CD4-positive, alpha-beta T cell treated with Interleukin-15 for 1 hour (primary cell): ENCODE measurements at regions not wholly inside any gene's neighbourhood (a gene's known extent, or its start where the extent isn't known, plus 50 kb on each side); places are given as distances from the start of the nearest gene placed in this dataset.

Source experiments
- DNase-seq: peaks from one replicate; pipeline ENCODE4 v3.0.0-alpha.2; 2020

DNA sequence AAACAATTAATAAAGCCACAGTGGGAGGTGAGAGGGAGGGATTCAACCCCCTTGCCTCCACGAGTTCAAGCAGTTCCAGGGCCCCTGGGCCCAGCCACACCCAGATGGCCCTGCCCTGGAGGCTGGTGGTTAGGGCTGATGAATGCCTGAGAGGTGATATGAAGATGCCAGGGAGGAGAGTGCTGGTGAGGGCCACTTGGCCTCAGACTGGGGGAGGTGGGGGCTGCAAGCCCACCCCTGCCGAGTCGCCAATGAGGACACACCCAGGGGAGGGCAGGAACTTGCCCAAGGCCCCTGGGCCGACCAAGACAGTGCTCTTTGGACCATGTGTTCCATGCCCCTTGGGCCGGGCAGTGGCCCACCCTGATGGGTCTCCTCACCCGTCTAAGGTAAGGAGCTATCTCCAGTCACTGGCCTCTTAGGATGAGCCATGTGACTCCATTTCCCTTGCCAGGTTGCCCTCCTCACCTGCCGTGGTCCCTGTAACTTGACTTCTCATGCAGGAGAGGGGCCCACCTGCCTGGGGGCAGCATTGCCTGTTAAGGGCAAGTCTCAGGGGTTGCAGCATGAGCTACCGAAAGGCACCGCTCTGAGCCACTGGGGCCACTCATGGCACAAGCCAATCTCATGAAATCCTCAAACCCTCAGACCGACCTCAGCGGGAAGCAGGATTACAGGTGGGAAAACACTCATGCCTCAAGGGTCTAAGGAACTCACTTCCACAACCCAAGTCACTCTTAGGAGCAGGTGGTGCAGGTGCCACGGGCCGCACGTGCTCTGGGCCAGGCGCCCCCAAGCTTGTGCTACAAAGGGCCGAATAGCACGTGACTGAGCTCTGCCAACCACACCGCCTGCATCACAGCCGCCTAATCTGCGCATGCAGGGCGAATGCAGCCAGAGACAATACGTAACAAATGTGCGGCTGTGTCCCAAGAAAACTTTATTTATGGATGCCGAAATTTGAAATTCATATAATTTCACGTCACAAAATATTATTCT is 147.4 kb upstream of the MLN start:
- DNase-seq, result no peak

DNA sequence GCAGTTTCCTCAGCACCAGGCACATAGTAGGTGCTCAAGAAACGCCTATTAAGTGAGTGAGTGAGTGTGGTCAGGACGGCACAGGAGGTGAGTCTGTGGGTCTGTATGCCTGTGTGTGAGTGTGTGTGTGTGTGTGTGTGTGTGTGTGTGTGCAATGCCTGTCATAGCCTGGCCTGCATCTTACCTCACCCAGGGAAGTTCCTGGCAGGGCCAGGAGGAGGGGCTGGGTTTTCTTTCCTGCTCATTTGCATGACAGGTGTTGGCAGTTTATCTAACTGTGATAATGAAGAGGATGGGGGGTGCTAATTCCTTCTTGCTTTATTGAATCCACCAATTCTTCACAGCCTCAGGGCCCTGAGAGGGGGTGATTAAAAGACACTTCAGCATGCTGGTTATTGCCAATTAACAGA is 146.7 kb upstream of the MLN start:
- DNase-seq, result no peak

DNA sequence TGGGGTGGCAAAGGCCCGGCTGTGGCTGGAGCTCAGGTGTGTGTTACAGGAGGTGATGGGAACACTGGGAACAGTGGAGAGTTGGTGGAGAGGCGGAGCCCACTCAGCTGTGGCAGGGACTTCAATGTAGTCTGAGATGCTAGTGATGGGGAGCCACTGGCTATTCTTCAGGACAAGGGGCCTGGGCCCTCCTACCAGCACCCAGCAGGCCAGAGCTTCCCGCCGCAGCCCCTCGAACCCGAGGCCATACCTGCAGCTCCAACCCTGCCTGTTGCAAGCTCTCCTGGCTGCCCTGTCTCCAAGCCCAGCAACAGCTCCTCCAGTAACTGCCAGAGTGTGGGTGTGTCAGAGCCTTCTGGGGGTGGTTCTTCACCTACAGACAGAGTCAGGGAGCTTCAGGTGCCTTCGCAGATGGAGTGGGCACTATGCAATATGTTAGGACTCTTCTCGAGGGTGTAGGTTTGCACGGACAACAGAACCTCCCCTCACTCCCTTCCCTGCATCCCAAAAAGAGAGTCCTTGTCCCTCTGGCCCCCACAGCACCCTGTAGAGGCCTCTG is 146.2 kb upstream of the MLN start:
- no peak for DNase-seq

DNA sequence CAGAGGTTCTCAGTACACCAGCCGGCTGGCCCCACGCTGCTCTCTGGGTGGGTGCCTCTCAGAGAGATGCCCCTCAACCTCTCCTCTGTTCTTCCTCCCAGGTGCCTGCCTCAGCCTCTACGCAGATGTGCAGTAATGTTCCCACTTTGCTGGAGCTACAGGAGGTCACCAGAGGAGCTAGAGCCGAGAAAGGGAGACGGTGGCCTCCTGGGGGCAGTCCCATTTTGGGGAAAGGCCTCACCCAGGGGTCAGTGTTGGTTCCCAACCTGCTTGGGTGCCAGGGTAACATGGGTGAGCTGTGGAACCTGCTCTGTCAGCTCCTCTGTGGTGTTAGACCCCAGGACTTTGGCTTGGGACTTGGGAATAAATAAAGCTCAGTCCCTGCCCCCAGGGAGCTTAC is 145.3 kb upstream of the MLN start:
- DNase-seq, result no peak

DNA sequence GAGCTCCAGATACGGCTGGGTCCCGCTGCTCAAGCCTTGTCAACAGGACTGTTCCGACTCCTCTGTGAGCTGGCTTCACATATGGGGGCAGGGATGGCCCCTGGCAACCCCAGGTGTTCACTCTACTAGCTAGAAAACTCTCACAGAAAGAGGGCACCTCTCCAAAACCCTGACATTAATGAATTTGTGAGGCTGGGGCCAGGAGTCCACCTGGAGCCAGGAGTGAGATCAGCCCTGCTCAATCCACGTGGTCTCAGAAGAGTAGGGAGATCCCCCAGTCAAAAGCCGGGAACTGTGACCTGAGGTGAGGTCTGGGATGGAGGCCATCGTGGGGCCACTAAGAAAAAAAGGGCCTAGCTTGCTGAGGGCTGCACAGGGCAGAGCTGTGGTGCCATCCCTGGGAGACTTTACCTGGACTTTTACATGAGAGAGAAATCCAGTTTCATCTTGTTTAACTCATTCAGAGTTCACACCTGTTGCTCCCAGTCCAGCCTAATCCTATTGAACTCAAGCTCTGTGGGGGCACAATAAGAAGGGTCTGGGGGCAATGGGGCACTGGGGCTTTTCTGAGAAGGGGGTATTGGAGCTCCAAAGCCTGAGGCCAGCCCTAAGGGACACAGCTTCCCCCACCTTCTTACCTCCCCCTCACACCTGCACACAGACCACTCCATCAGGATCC is 144.3 kb upstream of the MLN start:
- no peak for DNase-seq

DNA sequence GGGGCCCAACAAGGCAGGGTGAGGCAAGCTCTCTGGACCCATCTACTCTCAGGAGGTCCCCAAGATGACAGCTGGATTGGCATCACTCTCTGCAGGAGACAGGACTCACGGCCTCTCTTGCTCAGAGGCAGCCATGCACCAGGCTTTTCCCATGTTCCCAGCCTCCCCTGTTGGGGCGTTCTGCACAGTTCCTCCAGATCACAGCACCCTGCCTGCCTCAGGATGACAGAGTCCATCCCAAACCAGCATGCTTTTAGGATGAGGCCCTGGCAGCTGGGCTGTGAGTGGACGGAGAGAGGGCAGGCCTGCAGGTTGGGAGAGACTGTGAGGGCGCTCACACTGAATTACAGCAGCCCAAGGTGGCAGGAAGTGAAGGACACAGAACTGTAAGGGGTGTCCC is 143.2 kb upstream of the MLN start:
- no peak for DNase-seq

DNA sequence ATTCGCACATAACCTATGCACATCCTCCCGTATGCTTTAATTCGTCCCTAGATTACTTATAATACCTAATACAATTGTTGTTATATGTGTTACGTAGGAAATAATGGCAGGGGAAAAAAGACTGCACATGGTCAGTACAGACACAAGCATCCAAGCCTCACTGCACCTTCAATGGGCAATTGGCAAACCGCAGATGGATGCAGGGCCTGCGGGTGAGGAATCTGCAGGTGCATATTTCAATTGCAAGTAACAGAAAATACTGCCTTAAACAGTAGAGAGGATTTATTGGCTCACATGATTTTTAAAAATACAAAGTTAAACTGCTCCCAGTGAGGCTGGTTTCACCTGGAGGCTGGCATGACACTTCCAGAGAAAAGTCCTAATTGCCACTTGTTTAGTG is 142.1 kb upstream of the MLN start:
- no peak for DNase-seq

DNA sequence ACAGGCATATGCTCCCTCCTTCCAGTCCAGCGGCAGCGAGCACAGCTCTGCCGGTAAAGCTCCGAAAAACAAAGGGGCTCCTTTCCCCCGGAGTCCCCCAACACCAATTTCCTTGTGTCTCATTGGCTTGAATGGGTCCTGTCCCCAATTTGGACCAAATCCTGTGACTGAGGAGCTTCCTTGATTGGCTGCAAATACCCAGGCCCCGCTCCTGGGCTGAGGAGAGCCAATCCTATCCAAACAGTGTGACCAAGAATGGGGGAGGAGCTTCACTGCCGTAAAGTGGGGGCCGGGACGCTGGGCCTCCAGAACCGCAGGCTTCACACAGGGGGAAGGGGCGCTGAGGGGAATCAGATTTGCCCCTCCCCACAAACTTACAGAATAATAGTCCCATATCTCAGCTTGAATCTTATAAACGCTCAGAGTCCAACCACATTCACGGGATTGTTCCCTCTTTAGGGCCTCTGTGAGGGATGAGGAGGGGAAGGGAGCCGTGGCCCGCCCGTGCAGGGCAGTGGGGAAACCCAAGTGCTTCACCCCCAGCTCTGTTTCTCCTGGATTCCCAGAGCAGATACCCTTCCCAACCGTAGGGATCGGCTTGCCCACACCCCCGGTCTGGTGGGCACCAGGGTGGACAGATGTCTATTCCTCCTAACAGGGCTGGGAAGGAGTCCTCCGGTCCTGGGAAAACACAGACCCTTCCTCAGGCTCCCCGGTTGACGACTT is 141.0 kb upstream of the MLN start:
- no peak for DNase-seq

DNA sequence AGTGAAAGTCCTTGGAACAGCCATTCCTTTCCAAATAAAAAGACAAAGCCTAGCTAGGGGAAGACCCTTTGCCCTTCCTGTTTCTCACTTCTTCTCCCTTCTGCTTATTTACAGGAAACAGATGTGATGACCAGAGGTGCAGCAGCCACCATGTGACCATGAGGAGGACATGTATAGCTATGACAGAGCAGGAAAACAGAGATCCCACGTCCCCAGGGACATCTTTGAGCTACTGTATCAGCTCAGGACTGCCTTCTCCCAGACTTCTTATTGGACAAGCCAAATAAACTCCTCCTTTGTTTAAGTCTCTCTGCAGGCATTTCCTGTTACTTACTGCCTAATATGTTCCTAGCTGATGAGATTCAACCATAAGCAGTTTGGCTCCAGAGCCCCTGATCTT is 133.1 kb upstream of the MLN start:
- no peak for DNase-seq

DNA sequence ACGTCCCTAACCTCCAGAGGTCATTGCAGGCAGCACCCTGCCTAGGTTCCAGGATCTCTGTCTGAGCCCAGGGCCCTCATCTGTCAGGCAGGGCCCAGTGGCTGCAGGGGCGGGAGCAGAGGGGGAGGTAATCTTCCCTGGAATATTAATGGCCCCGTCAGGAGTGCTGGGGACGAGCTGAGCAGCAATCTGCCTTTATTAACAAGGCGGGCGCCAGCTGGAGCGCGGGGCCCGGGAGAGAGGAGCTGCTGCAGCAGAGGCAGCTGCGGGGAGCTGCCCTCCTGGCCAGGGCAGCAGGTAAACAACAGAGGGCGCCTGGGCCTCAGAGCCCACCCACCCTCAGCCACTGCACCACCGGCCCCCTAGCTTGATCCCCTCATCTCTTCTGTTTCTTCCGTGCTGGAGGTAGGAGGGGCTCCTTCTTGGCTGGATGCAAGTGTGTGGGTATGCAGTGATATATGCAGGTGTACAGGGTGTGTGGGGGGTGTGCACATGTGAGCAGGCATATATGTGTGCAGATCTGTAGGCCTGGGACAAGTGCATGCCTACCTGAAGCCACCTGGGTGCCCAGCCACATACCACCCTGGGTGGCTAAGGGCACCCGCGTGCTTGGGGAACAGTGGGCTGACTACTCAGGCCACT is 131.8 kb upstream of the MLN start:
- no peak for DNase-seq

DNA sequence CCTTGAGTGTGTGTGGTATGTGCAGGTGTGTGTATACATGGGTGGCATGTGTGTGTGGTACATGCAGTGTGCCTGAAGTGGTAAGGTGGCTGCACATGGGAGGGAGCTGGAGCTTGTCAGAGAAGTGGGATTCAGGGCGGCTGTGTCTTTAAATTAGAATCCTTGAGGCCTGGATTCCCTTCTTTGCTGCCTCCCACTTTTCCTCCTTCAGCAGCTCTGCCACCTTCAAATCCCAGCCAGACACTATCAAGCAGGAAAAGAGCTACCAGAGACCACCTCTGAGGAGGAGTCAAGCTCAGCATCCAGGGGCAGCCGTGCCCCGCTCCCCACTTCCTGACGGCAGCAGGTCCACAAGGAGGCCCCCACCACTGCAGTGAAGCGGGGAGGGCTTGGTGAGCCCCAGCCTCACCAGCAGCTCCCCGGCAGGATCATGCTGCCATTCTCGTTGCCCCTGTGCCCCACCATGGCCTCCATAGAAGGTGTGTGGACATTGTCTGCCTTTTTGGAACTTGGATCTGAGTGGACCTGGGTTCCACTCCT is 131.0 kb upstream of the MLN start:
- no peak for DNase-seq

DNA sequence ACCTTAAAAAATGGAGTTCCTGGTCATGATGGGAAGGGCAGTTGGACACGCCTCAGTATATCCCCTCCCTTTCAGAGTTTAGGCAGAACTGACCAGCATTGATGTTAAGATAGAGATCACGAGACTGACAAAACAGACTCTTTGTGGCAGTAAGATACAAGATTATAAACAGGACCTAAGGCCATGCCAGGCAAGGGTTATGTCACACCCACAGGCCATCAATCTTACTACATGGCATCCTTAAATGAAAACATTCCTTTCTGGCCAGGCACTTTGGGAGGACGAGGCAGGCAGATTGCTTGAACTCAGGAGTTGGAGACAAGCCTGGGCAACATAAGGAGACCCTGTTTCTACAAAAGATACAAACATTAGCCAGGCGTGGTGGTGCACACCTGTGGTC is 129.3 kb upstream of the MLN start:
- DNase-seq, result no peak

DNA sequence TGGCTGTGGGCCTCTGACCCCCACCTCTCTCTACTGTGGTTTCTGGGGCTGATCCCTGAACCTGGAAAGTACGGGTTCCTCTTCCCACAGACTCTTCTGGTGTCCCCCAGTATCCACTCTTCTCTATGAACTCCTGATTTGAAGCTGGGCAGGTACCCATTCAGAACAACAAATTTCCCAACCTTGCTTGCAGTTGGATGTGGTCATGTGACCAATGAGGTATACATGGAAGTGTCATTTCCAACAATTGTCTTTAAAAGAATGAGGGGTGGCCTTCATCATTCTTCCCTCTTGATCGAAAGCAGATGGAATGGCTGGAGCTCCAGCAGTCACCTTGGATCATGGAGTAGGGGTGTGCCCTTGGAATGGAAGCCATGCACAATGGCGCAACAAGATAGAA is 128.0 kb upstream of the MLN start:
- DNase-seq, result no peak

DNA sequence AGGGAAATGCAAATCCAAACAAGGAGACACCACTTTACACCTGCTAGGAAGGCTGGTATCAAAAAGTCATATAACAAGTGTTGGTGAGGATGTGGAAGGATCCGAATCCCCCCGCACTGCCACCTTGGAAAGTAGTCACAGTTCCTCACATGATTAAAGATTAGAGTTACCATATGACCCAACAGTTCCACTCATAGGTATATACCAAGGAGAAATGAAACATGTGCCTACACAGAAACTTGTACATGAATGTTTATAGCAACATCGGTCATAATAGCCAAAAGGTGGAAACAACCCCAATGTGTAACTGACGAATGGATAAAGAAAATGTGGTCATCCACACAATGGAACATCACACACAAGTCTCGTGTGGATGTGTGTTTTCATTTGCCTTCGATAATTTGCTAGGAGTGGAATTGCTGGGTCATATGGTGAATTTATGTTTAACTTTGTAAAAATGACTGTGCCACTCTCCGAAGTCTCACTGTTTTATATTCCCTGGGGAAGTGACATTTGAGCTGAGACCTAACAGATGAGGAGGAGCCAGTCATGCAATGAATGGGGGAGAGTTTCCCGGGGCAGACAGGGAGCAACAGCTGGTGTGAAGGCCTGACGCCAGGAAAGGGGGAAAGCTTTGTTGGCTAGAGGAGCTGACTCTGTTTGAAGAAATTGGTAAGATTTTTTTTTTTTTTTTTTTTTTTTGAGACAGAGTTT is 125.9 kb upstream of the MLN start:
- DNase-seq, result no peak

DNA sequence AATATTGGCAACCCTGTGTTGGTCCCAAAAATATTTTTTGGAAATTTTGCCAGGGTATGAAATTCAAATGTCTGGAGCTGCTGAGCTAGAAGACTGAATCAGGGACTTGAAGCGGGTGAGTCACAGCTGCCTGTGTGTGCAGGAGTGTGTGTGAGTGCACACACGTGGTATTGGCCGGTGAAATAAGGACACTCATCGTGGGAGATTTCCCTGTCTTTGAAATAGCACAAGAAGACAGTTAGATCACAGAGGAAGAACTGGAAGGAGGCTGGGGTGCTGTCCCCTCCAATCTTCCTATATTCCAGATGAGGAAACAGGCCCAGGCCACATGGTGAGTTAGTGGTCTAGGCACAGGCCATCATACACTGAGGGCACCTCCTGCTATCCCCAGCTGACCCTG is 123.8 kb upstream of the MLN start:
- no peak for DNase-seq

DNA sequence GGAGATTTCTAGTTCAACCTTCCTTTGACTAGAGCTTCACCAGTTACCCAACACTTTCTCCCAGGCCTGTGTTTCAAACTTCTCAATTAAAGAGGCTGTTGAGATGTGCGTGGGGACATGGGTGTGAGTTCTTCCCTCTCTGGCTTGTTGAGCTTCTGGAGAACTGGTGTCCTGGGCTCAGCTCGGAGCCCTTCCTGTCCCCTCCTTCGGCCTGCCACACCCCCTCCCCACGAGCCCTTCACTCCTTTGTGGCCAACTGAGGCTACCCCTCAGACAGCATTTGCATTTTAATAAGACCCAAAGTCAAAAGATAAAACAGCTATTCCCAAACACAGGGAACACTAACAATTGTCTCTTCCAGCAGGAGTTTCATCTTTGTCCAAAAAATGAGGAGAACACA is 123.3 kb upstream of the MLN start:
- no peak for DNase-seq

DNA sequence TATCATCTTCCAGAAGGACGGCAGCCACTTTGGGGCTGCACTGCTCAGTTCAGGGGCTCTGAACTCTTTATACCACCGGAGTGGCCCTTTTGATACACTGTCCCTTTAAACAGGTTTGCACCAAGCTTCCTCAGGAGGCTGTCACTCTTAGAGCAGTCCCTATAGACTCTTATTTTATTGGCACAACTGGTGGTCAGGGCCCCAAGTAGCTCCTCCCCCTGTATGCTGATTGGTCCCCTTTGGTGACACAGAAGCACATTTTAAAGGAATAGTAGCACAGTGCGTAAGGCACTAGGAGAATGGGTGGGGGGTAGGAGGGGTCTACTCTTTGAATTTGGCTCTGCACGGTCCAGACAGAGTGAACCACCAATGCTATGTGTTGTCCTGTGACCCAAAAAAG is 122.6 kb upstream of the MLN start:
- no peak for DNase-seq

DNA sequence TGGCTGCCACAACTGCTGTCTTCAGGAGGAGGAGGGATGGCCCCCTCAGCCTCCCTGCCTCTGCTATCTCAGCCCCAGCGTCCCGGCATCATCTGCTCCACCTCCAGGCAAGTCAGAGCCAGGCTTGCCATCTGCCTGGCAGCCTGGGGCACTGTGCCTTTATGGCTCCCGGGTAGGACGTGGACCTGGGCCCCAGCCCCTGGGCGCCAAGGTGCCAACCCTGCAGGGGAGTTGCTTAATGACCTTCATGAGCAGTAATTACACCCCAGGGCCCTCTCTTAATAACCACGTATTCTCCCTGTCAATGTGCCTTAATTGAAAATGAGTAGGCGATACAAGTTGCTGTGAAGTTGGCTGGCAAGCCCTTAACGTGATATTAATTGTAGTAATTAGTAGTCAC is 122.1 kb upstream of the MLN start:
- no peak for DNase-seq

DNA sequence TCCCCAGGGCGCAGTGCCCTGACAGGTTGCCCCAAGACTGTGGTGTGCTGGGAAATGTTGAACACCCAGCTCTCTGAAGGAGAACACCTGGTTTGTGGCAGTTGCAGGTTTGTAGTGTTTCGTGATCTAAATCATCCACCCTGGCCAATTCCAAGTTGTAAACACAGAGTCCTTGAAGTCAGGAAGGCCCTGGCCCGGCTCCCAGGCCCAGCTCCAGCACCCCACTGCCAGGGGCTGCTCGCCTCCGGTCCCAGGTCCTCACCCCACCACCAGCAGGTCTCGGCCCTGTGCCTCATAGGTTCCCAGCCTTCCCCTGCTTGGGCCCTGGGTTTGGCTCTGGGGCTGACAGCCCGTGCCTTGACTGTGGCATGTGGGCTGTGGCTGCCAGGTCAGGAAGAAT is 121.4 kb upstream of the MLN start:
- no peak for DNase-seq

DNA sequence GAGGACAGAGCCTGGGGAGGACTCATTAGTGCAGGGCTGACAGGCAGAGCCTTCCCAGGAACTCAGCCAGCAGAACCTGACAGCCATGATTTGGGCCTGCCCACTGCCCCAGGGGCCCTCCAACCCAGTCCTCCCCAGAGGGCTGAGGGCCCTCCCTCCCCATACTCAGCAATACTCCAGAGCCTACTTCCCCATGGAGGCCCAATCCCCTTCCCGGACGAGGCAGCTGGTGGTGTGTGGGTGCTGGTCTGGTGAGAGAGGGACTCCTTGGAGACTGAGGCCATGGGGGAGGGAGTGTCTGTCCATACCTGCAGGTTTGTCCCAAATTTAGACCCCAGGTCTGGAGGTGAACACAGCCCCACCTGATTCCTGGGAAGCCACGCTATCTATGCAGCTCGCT is 120.9 kb upstream of the MLN start:
- DNase-seq, result no peak

DNA sequence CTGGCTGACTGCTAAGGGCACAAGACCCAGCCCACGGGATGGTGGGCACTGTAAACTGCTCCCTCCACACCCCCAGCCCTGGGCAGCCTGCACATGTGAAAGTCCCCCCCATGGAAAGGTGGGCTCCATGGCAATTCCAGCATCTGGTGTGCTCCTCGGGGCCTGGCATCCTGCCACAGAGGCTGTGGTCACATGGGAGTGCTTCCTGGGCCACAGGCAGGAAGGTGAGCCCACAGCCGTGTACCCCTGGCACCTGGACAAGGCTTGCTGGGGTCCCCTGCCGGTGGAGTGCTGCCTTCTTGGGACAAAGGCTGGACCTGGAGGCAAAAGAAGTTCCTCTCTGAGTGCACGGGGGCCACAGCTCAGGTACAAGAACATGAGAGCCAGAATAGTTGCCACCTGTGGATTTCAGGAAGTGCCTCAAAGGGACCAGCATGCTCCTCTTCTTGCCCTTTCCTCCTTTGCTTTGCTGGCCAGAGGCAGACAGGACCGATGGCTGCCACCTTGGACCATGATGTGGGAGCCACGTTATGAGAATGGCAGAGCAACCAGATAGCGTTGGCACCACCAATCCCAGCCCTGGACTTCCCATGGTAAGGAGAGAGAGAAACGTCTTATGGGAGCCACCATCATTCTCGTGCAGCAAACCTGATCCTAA is 120.2 kb upstream of the MLN start:
- DNase-seq, result no peak
